Endothelial cell of umbilical vein (primary cell): ENCODE measurements at regions not wholly inside any gene's neighbourhood (a gene's known extent, or its start where the extent isn't known, plus 50 kb on each side); places are given as distances from the start of the nearest gene placed in this dataset.

Experiments
- BruUV-seq: library from RNA; stranded (reverse); fragments of 400-500 nt; replicated peaks from 2 replicates; lab custom pipeline; 2021; lab: Mats Ljungman, UMichigan
- CTCF ChIA-PET: fragments of 300-600, 350-600 bp; sonication (Branson Sonifier 250); formaldehyde crosslinking; loops from one replicate; lab custom pipeline; 2021; ENCODE audit warnings: antibody characterized with exemption, inconsistent platforms; lab: Charles Lee
- POLR2A ChIA-PET: fragments of 300-600, 350-600 bp; sonication (Branson Sonifier 250); formaldehyde crosslinking; loops from one replicate; lab custom pipeline; 2021; ENCODE audit warnings: antibody characterized with exemption, inconsistent platforms; lab: Charles Lee
- DNase-seq: peaks from one replicate; pipeline ENCODE4 v3.0.0-alpha.2; 2011; ENCODE audit warnings: low read depth, low spot score
- FAIRE-seq: peaks from 2 replicates; lab custom pipeline; 2011; peaks lifted over from hg19 to GRCh38; lab: Jason Lieb, UNC
- H2AFZ ChIP-seq: 2 replicates; pipeline ENCODE4 v1.6.0; 2012; ENCODE audit warnings: low read depth, low read length, control low read depth, inconsistent platforms
- H3K27ac ChIP-seq: 2 replicates; pipeline ENCODE4 v1.5.1; 2011; ENCODE audit warnings: low read depth, mild to moderate bottlenecking, control low read depth, low read length, moderate library complexity; ENCODE audit not compliant: insufficient read depth
- H3K27me3 ChIP-seq, 2 experiments: 2 replicates each; pipeline versions ENCODE4 v1.6.0 to v1.6.1; 2011; ENCODE audit warnings: low read length in 2 of 2, mixed read lengths in 1 of 2; ENCODE audit not compliant: control insufficient read depth in 2 of 2, insufficient read depth in 2 of 2
- H3K36me3 ChIP-seq, 2 experiments: 2 replicates in 1 of 2; 3 replicates in 1 of 2; pipeline ENCODE4 v1.5.1; 2011; ENCODE audit warnings: low read length in 2 of 2, mild to moderate bottlenecking in 1 of 2, moderate library complexity in 1 of 2; ENCODE audit not compliant: control insufficient read depth in 2 of 2, insufficient read depth in 2 of 2; ENCODE audit errors: extremely low read depth in 1 of 2
- H3K4me1 ChIP-seq: 3 replicates; pipeline ENCODE4 v1.5.1; 2011; ENCODE audit warnings: mild to moderate bottlenecking, low read length; ENCODE audit not compliant: control insufficient read depth, insufficient read depth; ENCODE audit errors: extremely low read depth
- H3K4me2 ChIP-seq: 2 replicates; pipeline ENCODE4 v1.6.1; 2011; ENCODE audit warnings: low read length, control low read depth, mixed read lengths; ENCODE audit not compliant: insufficient read depth
- H3K4me3 ChIP-seq, 3 experiments: fragments of 200-600 bp in 1 of 3; sonication (generic), shearing (Covaris generic) in 1 of 3; replicated peaks in 1 of 3; 2 replicates each; pipeline ENCODE4 v1.5.1; 2011 to 2016; ENCODE audit warnings: control low read depth in 3 of 3, low read length in 3 of 3, mild to moderate bottlenecking in 2 of 3, inconsistent platforms in 1 of 3, low read depth in 1 of 3, moderate library complexity in 1 of 3; ENCODE audit not compliant: insufficient read depth in 1 of 3
- H3K79me2 ChIP-seq: 2 replicates; pipeline ENCODE4 v1.6.0; 2012; ENCODE audit warnings: low read length, inconsistent platforms; ENCODE audit not compliant: control insufficient read depth, insufficient read depth
- H3K9ac ChIP-seq: replicated peaks from 2 replicates; pipeline ENCODE3; 2011; ENCODE audit warnings: low read length, control low read depth; ENCODE audit not compliant: insufficient read depth; ENCODE audit errors: extremely low read depth
- H3K9me1 ChIP-seq: replicated peaks from 3 replicates; pipeline ENCODE4 v1.6.0; 2011; ENCODE audit warnings: mild to moderate bottlenecking, low read length; ENCODE audit not compliant: control insufficient read depth, insufficient read depth; ENCODE audit errors: extremely low read depth
- H3K9me3 ChIP-seq: replicated peaks from 2 replicates; pipeline ENCODE4 v1.5.1; 2012; ENCODE audit warnings: low read length, inconsistent platforms; ENCODE audit not compliant: control insufficient read depth, insufficient read depth
- H4K20me1 ChIP-seq: replicated peaks from 2 replicates; pipeline ENCODE3; 2011; ENCODE audit warnings: mild to moderate bottlenecking, low read length; ENCODE audit not compliant: control insufficient read depth, insufficient read depth; ENCODE audit errors: extremely low read depth
- EZH2 ChIP-seq: IDR thresholded peaks from 2 replicates; pipeline ENCODE4 v1.6.1; 2012; ENCODE audit warnings: borderline replicate concordance, low read depth, mild to moderate bottlenecking, moderate library complexity, low read length, inconsistent platforms; ENCODE audit not compliant: severe bottlenecking
- FOS ChIP-seq: IDR thresholded peaks from 2 replicates; pipeline ENCODE4 v1.6.1; 2011; ENCODE audit warnings: mild to moderate bottlenecking, low read length, moderate library complexity, borderline replicate concordance; ENCODE audit not compliant: insufficient read depth
- GATA2 ChIP-seq: IDR thresholded peaks from 2 replicates; pipeline ENCODE4 v1.7.0; 2011; ENCODE audit warnings: low read depth, mild to moderate bottlenecking, moderate library complexity, mixed read lengths, low read length; ENCODE audit not compliant: insufficient read length, insufficient read depth
- JUN ChIP-seq: IDR thresholded peaks from 2 replicates; pipeline ENCODE4 v1.6.1; 2011; ENCODE audit warnings: borderline replicate concordance, low read depth; ENCODE audit not compliant: insufficient read length, insufficient read depth
- MYC ChIP-seq: IDR thresholded peaks from one replicate; pipeline ENCODE4 v1.6.1; 2011; ENCODE audit warnings: mild to moderate bottlenecking, low read depth, low read length
- POLR2A ChIP-seq: IDR thresholded peaks from 2 replicates; pipeline ENCODE4 v1.6.1; 2012; ENCODE audit warnings: low read depth, mild to moderate bottlenecking, control low read depth, low read length
- POLR2AphosphoS5 ChIP-seq: IDR thresholded peaks from 2 replicates; pipeline ENCODE4 v1.6.1; 2012; ENCODE audit warnings: low read depth, mild to moderate bottlenecking, control low read depth, low read length, moderate library complexity; ENCODE audit not compliant: insufficient read depth
- dilution Hi-C: fragments of 300-500 bp; cut with MboI; formaldehyde crosslinking; loops from one replicate; pipeline ENCODE4 v1.15.0; 2019; ENCODE audit warnings: low sequenced_read_pairs; ENCODE audit not compliant: extremely low pct_ligation_motif_present
- intact Hi-C: fragments of 100-400 bp; cut with micrococcal nuclease; formaldehyde crosslinking; loops from one replicate; pipeline ENCODE4 v1.10.0; 2022
- TF ChIP-seq, protein P1 (sequence below): IDR thresholded peaks from 2 replicates; pipeline ENCODE4 v1.6.1; 2011; ENCODE audit not compliant: insufficient read depth, insufficient read length
- TF ChIP-seq, protein P2 (sequence below), 2 donors: IDR thresholded peaks; 1 replicate in 1 of 2; 2 replicates in 1 of 2; pipeline ENCODE4 v1.5.1; 2011; ENCODE audit warnings: low read length in 2 of 2, mild to moderate bottlenecking in 2 of 2, moderate library complexity in 2 of 2, control low read depth in 1 of 2, inconsistent platforms in 1 of 2, low read depth in 1 of 2; ENCODE audit not compliant: insufficient read depth in 1 of 2; ENCODE audit errors: extremely low read depth in 1 of 2

DNA sequence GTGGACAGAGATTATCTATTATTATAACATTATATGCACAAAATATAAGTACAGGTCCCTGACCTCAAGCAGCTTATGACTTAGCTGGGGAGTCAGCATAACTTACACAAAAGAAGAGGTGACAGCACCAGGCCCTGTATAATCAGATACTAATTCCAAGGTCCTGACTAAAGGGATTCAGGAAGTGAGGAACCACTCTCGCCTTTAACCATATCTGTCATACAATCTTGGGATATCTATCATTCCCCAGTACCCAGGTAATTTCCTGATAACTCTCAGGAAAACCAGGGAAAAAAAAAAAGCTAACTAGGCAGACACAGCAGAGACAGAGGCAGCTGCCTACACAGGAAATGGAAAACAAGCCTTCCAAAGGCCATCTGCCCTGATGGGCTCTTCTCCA, 78.5 kb upstream of the CAMK1G start:
- Histone ChIP-seq H3K4me1 (no peaks in the 10 kb centered on the region), H3K9ac (no peak overlapping the region), H3K4me2 (no peak overlapping the region), H3K9me3 (no peaks in the 10 kb centered on the region), H3K27me3 (no peaks in the 10 kb centered on the region), H3K4me3 (no peak overlapping the region), H3K9me1 (no peaks in the 10 kb centered on the region), H2AFZ (no peak overlapping the region), H3K79me2 (no peaks in the 10 kb centered on the region), H4K20me1 (no peaks in the 10 kb centered on the region), H3K36me3 (no peaks in the 10 kb centered on the region), H3K27ac (no peak overlapping the region)
- CTCF ChIA-PET: interaction anchor here (0.8 to 1.8 kb wide), 3 partner anchors 8 to 12 kb away, joined by 3 to 9 read pairs (median 3); no protein-coding TSS in a partner anchor
- POLR2A ChIA-PET: no interaction called here
- TF ChIP-seq POLR2A (no peak), JUN (no peak), EZH2 (no peak), FOS (no peak), POLR2AphosphoS5 (no peak), MYC (no peak), GATA2 (no peak)
- TF ChIP-seq, protein P1, sequence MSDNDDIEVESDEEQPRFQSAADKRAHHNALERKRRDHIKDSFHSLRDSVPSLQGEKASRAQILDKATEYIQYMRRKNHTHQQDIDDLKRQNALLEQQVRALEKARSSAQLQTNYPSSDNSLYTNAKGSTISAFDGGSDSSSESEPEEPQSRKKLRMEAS: no peak
- TF ChIP-seq, protein P2, sequence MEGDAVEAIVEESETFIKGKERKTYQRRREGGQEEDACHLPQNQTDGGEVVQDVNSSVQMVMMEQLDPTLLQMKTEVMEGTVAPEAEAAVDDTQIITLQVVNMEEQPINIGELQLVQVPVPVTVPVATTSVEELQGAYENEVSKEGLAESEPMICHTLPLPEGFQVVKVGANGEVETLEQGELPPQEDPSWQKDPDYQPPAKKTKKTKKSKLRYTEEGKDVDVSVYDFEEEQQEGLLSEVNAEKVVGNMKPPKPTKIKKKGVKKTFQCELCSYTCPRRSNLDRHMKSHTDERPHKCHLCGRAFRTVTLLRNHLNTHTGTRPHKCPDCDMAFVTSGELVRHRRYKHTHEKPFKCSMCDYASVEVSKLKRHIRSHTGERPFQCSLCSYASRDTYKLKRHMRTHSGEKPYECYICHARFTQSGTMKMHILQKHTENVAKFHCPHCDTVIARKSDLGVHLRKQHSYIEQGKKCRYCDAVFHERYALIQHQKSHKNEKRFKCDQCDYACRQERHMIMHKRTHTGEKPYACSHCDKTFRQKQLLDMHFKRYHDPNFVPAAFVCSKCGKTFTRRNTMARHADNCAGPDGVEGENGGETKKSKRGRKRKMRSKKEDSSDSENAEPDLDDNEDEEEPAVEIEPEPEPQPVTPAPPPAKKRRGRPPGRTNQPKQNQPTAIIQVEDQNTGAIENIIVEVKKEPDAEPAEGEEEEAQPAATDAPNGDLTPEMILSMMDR (IDR thresholded peaks at IDR 0.05; ENCODE audit: extremely low read depth in 1 of 2, insufficient read depth in 1 of 2, low read depth in 1 of 2, low read length in 2 of 2): no peak
- DNase-seq (no peak), FAIRE-seq (no peak)
- BruUV-seq: no TSS peak
- dilution Hi-C loops: no loop called here
- intact Hi-C loops: no loop called here
